ENCODE measurements at regions not wholly inside any gene's neighbourhood (a gene's known extent, or its start where the extent isn't known, plus 50 kb on each side); places are given as distances from the start of the nearest gene placed in this dataset.

GRCh38 chrX:124524852-124525251, 178.5 kb downstream of the SH2D1A start:
- Histone ChIP-seq H3K4me3 (no peak overlapping the region), H3K36me3 (ENCODE audit: control insufficient read depth in 2 of 2, insufficient read depth in 2 of 2, low read length in 1 of 2) (no peaks in the 10 kb centered on the region), H3K27ac (ENCODE audit: control insufficient read depth, insufficient read depth) (no peak overlapping the region), H3K4me1 (ENCODE audit: control insufficient read depth, insufficient read depth, low read length) (no peaks in the 10 kb centered on the region), H3K79me2 (ENCODE audit: control insufficient read depth, insufficient read depth, low read length) (no peaks in the 10 kb centered on the region), H3K9ac (ENCODE audit: control insufficient read depth, insufficient read depth, low read length) (no peak overlapping the region), H3K9me3 (replicated peaks; ENCODE audit: control insufficient read depth, insufficient read depth, low read length) (no peaks in the 10 kb centered on the region), H3K4me2 (ENCODE audit: control insufficient read depth, insufficient read depth) (no peak overlapping the region), H2AFZ (ENCODE audit: control insufficient read depth, low read depth, low read length) (no peak overlapping the region), H3K27me3 (replicated peaks in 1 of 2; ENCODE audit: control insufficient read depth in 2 of 2, insufficient read depth in 2 of 2, low read length in 1 of 2) (no peaks in the 10 kb centered on the region; a peak in 1 of 4 replicates), H4K20me1 (ENCODE audit: control insufficient read depth, insufficient read depth) (no peaks in the 10 kb centered on the region)
- no peak for DNase-seq (ENCODE audit: low read depth, low spot score)
- WGBS (ENCODE audit: insufficient coverage, insufficient replicate concordance, low lambda C conversion rate, missing lambda C conversion rate): 29% methylated on average over 3 of the region's 3 CpGs
- BruUV-seq (replicated peaks): no TSS peak
- in situ Hi-C loops (cut with MboI) (no loop called here), intact Hi-C loops (cut with micrococcal nuclease; ENCODE audit: unreplicated experiment) (no loop called here)
- ChIA-PET CTCF (no interaction called here), SMC1A (ENCODE audit: uncharacterized antibody, unreplicated experiment) (interaction anchor here (0.6 to 0.8 kb wide), 2 partner anchors 21 to 56 kb away, joined by 3 read pairs; no protein-coding TSS in a partner anchor), RAD21 (ENCODE audit: unreplicated experiment) (no interaction called here), POLR2A (no interaction called here)
- ATAC-seq: no peak
- FAIRE-seq: no peak
- TF ChIP-seq ETV6 (conservative IDR thresholded peaks at IDR 0.05 in 1 of 2, IDR thresholded peaks at IDR 0.05 in 1 of 2; ENCODE audit: borderline replicate concordance in 1 of 2, low read depth in 1 of 2) (no peak), BMI1 (IDR thresholded peaks at IDR 0.05; ENCODE audit: borderline replicate concordance) (no peak), SPI1 (IDR thresholded peaks at IDR 0.05; ENCODE audit: borderline replicate concordance, insufficient read depth, low read depth, low read length) (no peak), HDAC2 (IDR thresholded peaks at IDR 0.05) (no peak), ZBTB4 (CRISPR knock-in tag; IDR thresholded peaks at IDR 0.05) (no peak), E2F8 (IDR thresholded peaks at IDR 0.05; ENCODE audit: low read depth, partially characterized antibody) (no peak), RCOR1 (conservative IDR thresholded peaks at IDR 0.05; ENCODE audit: low read depth, low read length) (no peak), RELA (IDR thresholded peaks at IDR 0.05; ENCODE audit: borderline replicate concordance, partially characterized antibody) (no peak), ZNF217 (IDR thresholded peaks at IDR 0.05) (no peak), NKRF (conservative IDR thresholded peaks at IDR 0.05) (no peak), BCL11A (IDR thresholded peaks at IDR 0.05; ENCODE audit: low read depth, low read length) (no peak), BACH1 (IDR thresholded peaks at IDR 0.05; ENCODE audit: borderline replicate concordance) (no peak), ZBTB33 (IDR thresholded peaks at IDR 0.05) (no peak), LARP7 (IDR thresholded peaks at IDR 0.05) (no peak), RUNX3 (IDR thresholded peaks at IDR 0.05; ENCODE audit: low read length) (no peak), JUND (IDR thresholded peaks at IDR 0.05; ENCODE audit: low read depth, low read length) (no peak)
